ENCODE measurements at regions not wholly inside any gene's neighbourhood (a gene's known extent, or its start where the extent isn't known, plus 50 kb on each side); places are given as distances from the start of the nearest gene placed in this dataset.

- no peak for TF ChIP-seq EZH2 (IDR thresholded peaks at IDR 0.05; ENCODE audit: insufficient read depth, poor library complexity, severe bottlenecking)
- TF ChIP-seq EZH2phosphoT487 (IDR thresholded peaks at IDR 0.05; ENCODE audit: insufficient read depth, low read depth): no peak
These were observed 433.1 kb downstream of the C12orf50 start for GRCh38 chr12:87596134-87596533.
